OCI-LY3 (cell line): ENCODE measurements at regions not wholly inside any gene's neighbourhood (a gene's known extent, or its start where the extent isn't known, plus 50 kb on each side); places are given as distances from the start of the nearest gene placed in this dataset.

Experiments used
- EZH2phosphoT487 ChIP-seq: fragments of 200-600 bp; shearing (Covaris generic); IDR thresholded peaks from 2 replicates; pipeline ENCODE4 v1.6.1; 2018; ENCODE audit warnings: antibody characterized with exemption, mixed run types, low read depth
- TF ChIP-seq, protein P1 (sequence below): fragments of 200-600, 300-600 bp; sonication (generic); IDR thresholded peaks from 2 replicates; pipeline ENCODE4 v1.5.1; 2014; ENCODE audit warnings: antibody characterized with exemption, low read length, low read depth

DNA sequence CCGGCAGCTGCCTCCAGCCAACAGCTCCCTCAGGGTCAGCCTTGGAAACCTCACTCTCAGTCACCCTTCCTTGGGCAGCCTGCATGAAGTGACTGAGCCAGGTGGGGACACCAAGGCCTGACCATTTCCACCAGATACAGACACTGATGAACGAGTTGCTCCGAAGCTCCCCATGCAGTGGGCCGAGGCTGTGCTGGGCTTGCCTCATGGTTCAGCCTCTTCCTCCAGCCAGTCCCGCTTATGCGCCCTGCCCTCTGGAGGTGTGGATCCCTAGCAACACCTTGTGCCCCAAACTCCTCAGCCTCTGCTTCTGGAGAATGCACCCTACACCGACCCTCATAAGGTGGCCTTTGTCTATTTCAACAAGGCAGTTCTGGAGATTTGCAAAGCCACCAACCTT, 236.0 kb downstream of the RRAGC start:
- TF ChIP-seq, protein P1, sequence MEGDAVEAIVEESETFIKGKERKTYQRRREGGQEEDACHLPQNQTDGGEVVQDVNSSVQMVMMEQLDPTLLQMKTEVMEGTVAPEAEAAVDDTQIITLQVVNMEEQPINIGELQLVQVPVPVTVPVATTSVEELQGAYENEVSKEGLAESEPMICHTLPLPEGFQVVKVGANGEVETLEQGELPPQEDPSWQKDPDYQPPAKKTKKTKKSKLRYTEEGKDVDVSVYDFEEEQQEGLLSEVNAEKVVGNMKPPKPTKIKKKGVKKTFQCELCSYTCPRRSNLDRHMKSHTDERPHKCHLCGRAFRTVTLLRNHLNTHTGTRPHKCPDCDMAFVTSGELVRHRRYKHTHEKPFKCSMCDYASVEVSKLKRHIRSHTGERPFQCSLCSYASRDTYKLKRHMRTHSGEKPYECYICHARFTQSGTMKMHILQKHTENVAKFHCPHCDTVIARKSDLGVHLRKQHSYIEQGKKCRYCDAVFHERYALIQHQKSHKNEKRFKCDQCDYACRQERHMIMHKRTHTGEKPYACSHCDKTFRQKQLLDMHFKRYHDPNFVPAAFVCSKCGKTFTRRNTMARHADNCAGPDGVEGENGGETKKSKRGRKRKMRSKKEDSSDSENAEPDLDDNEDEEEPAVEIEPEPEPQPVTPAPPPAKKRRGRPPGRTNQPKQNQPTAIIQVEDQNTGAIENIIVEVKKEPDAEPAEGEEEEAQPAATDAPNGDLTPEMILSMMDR = no peak
- TF ChIP-seq EZH2phosphoT487 = no peak
